A549 (cell line): ENCODE measurements at regions not wholly inside any gene's neighbourhood (a gene's known extent, or its start where the extent isn't known, plus 50 kb on each side); places are given as distances from the start of the nearest gene placed in this dataset.

Source experiments
- ATAC-seq, 2 experiments: fragments of 200-7000 bp in 1 of 2; fragments of >200 bp in 1 of 2; cut with Nextera tagmentation in 1 of 2; cut with Tn5 transposase in 1 of 2; 3 replicates each; pipeline versions ENCODE4 v1.8.0 to v1.9.1; 2018 to 2020; ENCODE audit warnings: mild to moderate bottlenecking in 1 of 2, moderate library complexity in 1 of 2
- CTCF ChIA-PET: fragments of 300-600 bp; sonication (Branson Sonifier 250); formaldehyde crosslinking; extraction: SDS; loops from one replicate; lab custom pipeline; 2021; ENCODE audit warnings: antibody characterized with exemption, inconsistent platforms; lab: Yijun Ruan, JAX
- POLR2A ChIA-PET: fragments of 350-600 bp; formaldehyde crosslinking; extraction: SDS; loops from one replicate; lab custom pipeline; 2021; ENCODE audit warnings: antibody characterized with exemption, inconsistent platforms; lab: Yijun Ruan, JAX
- DNase-seq, 2 experiments: peaks; one replicate each; pipeline versions ENCODE4 v3.0.0 to v3.0.0-alpha.2; 2011 to 2016; ENCODE audit warnings: low read depth in 1 of 2, low spot score in 1 of 2
- FAIRE-seq: peaks from 2 replicates; lab custom pipeline; 2011; peaks lifted over from hg19 to GRCh38; lab: Jason Lieb, UNC
- H3K27ac ChIP-seq, 2 experiments: fragments of >200 bp; sonication (Bioruptor Twin); formaldehyde crosslinking; 3 replicates each; pipeline ENCODE4 v1.5.1; 2016 to 2017
- H3K4me1 ChIP-seq: fragments of >200 bp; sonication (Bioruptor Twin); formaldehyde crosslinking; 3 replicates; pipeline ENCODE4 v1.6.1; 2016
- H3K4me2 ChIP-seq: fragments of >200 bp; sonication (Bioruptor Twin); formaldehyde crosslinking; 3 replicates; pipeline ENCODE4 v1.6.1; 2016
- H3K4me3 ChIP-seq: fragments of >200 bp; sonication (Bioruptor Twin); formaldehyde crosslinking; 3 replicates; pipeline ENCODE4 v1.5.1; 2016
- H3K9me3 ChIP-seq: fragments of >200 bp; sonication (Bioruptor Twin); formaldehyde crosslinking; 3 replicates; pipeline ENCODE4 v1.6.1; 2016
- ATOH8 ChIP-seq: fragments of 250-450 bp; sonication (Bioruptor Pico); IDR thresholded peaks from 2 replicates; pipeline ENCODE4 v1.5.0; 2020; ENCODE audit warnings: low read depth, mild to moderate bottlenecking, moderate library complexity
- BHLHE40 ChIP-seq: IDR thresholded peaks from 2 replicates; pipeline ENCODE4 v1.6.1; 2012; ENCODE audit warnings: low read depth, low read length, inconsistent platforms
- CBX8 ChIP-seq: fragments of 200-600 bp; sonication (generic); IDR thresholded peaks from 2 replicates; pipeline ENCODE4 v1.6.1; 2016
- CEBPB ChIP-seq, 2 experiments: fragments of >200 bp in 1 of 2; sonication (Bioruptor Twin) in 1 of 2; formaldehyde crosslinking in 1 of 2; IDR thresholded peaks; 2 replicates each; pipeline ENCODE4 v1.6.1; 2012 to 2016
- CHD4 ChIP-seq: fragments of 200-600 bp; sonication (generic); IDR thresholded peaks from 2 replicates; pipeline ENCODE4 v1.6.1; 2016; ENCODE audit warnings: antibody characterized with exemption, mild to moderate bottlenecking, borderline replicate concordance
- CTCF ChIP-seq: fragments of >200 bp; sonication (Bioruptor Twin); formaldehyde crosslinking; IDR thresholded peaks from 3 replicates; pipeline ENCODE4 v1.5.1; 2016
- EP300 ChIP-seq, 2 experiments: fragments of >200 bp; sonication (Bioruptor Twin); formaldehyde crosslinking; IDR thresholded peaks; 2 replicates in 1 of 2; 3 replicates in 1 of 2; pipeline ENCODE4 v1.6.1; 2016 to 2017
- GATA3 ChIP-seq: IDR thresholded peaks from 2 replicates; pipeline ENCODE4 v1.6.1; 2012; ENCODE audit warnings: borderline replicate concordance
- HOXB13 ChIP-seq: fragments of 250-450 bp; sonication (Bioruptor Pico); IDR thresholded peaks from 2 replicates; pipeline ENCODE4 v1.5.0; 2020; ENCODE audit warnings: low read depth, mild to moderate bottlenecking, moderate library complexity
- JUNB ChIP-seq: fragments of >200 bp; sonication (Bioruptor Twin); formaldehyde crosslinking; IDR thresholded peaks from 2 replicates; pipeline ENCODE4 v1.6.1; 2016
- KDM1A ChIP-seq: fragments of 200-600 bp; sonication (generic); IDR thresholded peaks from 2 replicates; pipeline ENCODE4 v1.6.1; 2016; ENCODE audit warnings: low read depth, mild to moderate bottlenecking
- KDM5A ChIP-seq: fragments of 200-600 bp; sonication (generic); IDR thresholded peaks from 2 replicates; pipeline ENCODE4 v1.6.1; 2016; ENCODE audit warnings: antibody characterized with exemption, mild to moderate bottlenecking
- MAX ChIP-seq: IDR thresholded peaks from 2 replicates; pipeline ENCODE4 v1.6.1; 2012
- MYC ChIP-seq: IDR thresholded peaks from 2 replicates; pipeline ENCODE4 v1.6.1; 2012; ENCODE audit warnings: mild to moderate bottlenecking, inconsistent platforms, low read length, improper control_type of control experiment, borderline replicate concordance
- NFE2L2 ChIP-seq: fragments of 150-350 bp; conservative IDR thresholded peaks from 2 replicates; pipeline ENCODE4 v1.6.1; 2014; ENCODE audit warnings: low read length
- SMC3 ChIP-seq: fragments of >200 bp; sonication (Bioruptor Twin); formaldehyde crosslinking; IDR thresholded peaks from 3 replicates; pipeline ENCODE4 v1.6.1; 2018; ENCODE audit warnings: inconsistent platforms
- TFCP2L1 ChIP-seq: fragments of 250-450 bp; sonication (Bioruptor Pico); IDR thresholded peaks from 2 replicates; pipeline ENCODE4 v1.5.0; 2021; ENCODE audit warnings: mild to moderate bottlenecking
- TP53 ChIP-seq: fragments of 250-450 bp; sonication (Bioruptor Pico); IDR thresholded peaks from 2 replicates; pipeline ENCODE4 v1.5.0; 2021; ENCODE audit warnings: mild to moderate bottlenecking, moderate library complexity
- ZC3H11A ChIP-seq: fragments of 450-650 bp; IDR thresholded peaks from 2 replicates; pipeline ENCODE4 v1.6.1; 2014; ENCODE audit warnings: antibody characterized with exemption, mild to moderate bottlenecking
- ZFP36 ChIP-seq: fragments of 450-650 bp; IDR thresholded peaks from 2 replicates; pipeline ENCODE4 v1.6.1; 2014; ENCODE audit warnings: borderline replicate concordance; ENCODE audit not compliant: partially characterized antibody
- WGBS: methylation state at CpG from one replicate; pipeline ENCODE4 v1.1.6; 2017; ENCODE audit errors: missing lambda C conversion rate; 5-methylcytosine and 5-hydroxymethylcytosine counted together
- TF ChIP-seq, protein P1 (sequence below): IDR thresholded peaks from 2 replicates; pipeline ENCODE4 v1.6.1; 2012; ENCODE audit warnings: low read depth, borderline replicate concordance
- TF ChIP-seq, protein P2 (sequence below): fragments of 200-600 bp; sonication (generic); IDR thresholded peaks from 2 replicates; pipeline ENCODE4 v1.6.1; 2016; ENCODE audit warnings: antibody characterized with exemption, mild to moderate bottlenecking, moderate library complexity

- POLR2A ChIA-PET, result no interaction called here
- CTCF ChIA-PET, result no interaction called here
- FAIRE-seq (no peak), DNase-seq (no peak), ATAC-seq (no peak)
- TF ChIP-seq TFCP2L1 (CRISPR knock-in tag) (no peak), MAX (no peak), KDM1A (no peak), ZC3H11A (no peak), ATOH8 (CRISPR knock-in tag) (no peak), NFE2L2 (no peak), TP53 (no peak), CTCF (no peak), JUNB (no peak), CEBPB (IDR thresholded peaks at IDR 0.05) (no peak), MYC (no peak)
- TF ChIP-seq, protein P1, sequence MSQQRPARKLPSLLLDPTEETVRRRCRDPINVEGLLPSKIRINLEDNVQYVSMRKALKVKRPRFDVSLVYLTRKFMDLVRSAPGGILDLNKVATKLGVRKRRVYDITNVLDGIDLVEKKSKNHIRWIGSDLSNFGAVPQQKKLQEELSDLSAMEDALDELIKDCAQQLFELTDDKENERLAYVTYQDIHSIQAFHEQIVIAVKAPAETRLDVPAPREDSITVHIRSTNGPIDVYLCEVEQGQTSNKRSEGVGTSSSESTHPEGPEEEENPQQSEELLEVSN, result no peak
- TF ChIP-seq, protein P2, sequence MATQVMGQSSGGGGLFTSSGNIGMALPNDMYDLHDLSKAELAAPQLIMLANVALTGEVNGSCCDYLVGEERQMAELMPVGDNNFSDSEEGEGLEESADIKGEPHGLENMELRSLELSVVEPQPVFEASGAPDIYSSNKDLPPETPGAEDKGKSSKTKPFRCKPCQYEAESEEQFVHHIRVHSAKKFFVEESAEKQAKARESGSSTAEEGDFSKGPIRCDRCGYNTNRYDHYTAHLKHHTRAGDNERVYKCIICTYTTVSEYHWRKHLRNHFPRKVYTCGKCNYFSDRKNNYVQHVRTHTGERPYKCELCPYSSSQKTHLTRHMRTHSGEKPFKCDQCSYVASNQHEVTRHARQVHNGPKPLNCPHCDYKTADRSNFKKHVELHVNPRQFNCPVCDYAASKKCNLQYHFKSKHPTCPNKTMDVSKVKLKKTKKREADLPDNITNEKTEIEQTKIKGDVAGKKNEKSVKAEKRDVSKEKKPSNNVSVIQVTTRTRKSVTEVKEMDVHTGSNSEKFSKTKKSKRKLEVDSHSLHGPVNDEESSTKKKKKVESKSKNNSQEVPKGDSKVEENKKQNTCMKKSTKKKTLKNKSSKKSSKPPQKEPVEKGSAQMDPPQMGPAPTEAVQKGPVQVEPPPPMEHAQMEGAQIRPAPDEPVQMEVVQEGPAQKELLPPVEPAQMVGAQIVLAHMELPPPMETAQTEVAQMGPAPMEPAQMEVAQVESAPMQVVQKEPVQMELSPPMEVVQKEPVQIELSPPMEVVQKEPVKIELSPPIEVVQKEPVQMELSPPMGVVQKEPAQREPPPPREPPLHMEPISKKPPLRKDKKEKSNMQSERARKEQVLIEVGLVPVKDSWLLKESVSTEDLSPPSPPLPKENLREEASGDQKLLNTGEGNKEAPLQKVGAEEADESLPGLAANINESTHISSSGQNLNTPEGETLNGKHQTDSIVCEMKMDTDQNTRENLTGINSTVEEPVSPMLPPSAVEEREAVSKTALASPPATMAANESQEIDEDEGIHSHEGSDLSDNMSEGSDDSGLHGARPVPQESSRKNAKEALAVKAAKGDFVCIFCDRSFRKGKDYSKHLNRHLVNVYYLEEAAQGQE, result no peak
- no peaks in the 10 kb centered on the region for H3K9me3 ChIP-seq
- no peaks in the 10 kb centered on the region for H3K4me1 ChIP-seq
- no peak overlapping the region for H3K4me3 ChIP-seq
- H3K4me2 ChIP-seq, result no peak overlapping the region
- H3K27ac ChIP-seq, result no peak overlapping the region
- 22% methylated on average over 3 of the region's 3 CpGs for WGBS
Observed at GRCh38 chr4:177967328-177967727, 525.1 kb upstream of the AGA start.

DNA sequence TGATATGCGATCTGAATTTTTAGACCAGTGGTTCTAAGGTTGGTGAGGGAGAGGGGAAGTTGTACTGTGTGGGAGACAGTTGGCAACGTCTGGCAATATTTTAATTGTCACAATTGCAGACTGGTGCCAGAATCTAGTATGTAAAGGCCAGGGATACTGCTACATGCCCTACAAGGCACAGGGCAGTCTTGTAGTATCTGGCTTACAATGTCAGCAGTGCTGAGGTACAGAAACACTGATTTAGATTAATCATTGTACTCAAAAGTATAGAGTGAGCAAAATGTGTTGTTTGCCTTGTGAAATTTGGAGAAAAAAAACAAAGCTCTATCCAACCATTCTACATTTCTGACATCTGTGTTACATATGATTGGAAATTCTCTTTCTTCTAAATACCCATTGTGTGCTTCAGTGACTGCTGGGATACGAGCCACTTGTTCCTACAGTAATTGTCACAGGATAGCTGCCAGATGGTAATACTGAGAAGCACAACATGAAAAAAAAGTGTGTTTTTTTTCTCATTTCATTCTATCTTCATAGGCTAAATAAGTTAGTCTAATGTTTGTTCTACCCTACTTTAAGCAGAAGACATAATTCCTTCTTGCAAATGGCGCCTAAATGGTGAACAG lies 526.7 kb upstream of the AGA start:
- H3K4me1 ChIP-seq, result no peaks in the 10 kb centered on the region
- H3K9me3 ChIP-seq, result no peaks in the 10 kb centered on the region
- no peak for FAIRE-seq
- H3K4me3 ChIP-seq, result no peak overlapping the region
- H3K4me2 ChIP-seq, result no peak overlapping the region
- 52% methylated on average over 4 of the region's 4 CpGs for WGBS
- no peak for DNase-seq
- POLR2A ChIA-PET, result no interaction called here
- CTCF ChIA-PET, result interaction anchor here (0.5 kb wide), 1 partner anchor 1680 kb away, joined by 3 read pairs; no protein-coding TSS in a partner anchor
- H3K27ac ChIP-seq, result no peak overlapping the region
- ATAC-seq, result no peak
- no peak for TF ChIP-seq GATA3
- no peak for TF ChIP-seq BHLHE40
- TF ChIP-seq CHD4, result no peak
- no peak for TF ChIP-seq KDM5A
- TF ChIP-seq MAX, result no peak
- TF ChIP-seq EP300 (IDR thresholded peaks at IDR 0.05), result no peak
- no peak for TF ChIP-seq HOXB13 (CRISPR knock-in tag)
- TF ChIP-seq CBX8, result no peak
- no peak for TF ChIP-seq ZFP36
- TF ChIP-seq SMC3, result no peak
- TF ChIP-seq CTCF, result no peak
- TF ChIP-seq, protein P1, result no peak
